Activated gamma-delta T cell (primary cell): ENCODE measurements at regions not wholly inside any gene's neighbourhood (a gene's known extent, or its start where the extent isn't known, plus 50 kb on each side); places are given as distances from the start of the nearest gene placed in this dataset.

ENCODE experiments used
- DNase-seq: peaks from one replicate; lab custom pipeline; 2025; lab: John Stamatoyannopoulos, UW

DNA sequence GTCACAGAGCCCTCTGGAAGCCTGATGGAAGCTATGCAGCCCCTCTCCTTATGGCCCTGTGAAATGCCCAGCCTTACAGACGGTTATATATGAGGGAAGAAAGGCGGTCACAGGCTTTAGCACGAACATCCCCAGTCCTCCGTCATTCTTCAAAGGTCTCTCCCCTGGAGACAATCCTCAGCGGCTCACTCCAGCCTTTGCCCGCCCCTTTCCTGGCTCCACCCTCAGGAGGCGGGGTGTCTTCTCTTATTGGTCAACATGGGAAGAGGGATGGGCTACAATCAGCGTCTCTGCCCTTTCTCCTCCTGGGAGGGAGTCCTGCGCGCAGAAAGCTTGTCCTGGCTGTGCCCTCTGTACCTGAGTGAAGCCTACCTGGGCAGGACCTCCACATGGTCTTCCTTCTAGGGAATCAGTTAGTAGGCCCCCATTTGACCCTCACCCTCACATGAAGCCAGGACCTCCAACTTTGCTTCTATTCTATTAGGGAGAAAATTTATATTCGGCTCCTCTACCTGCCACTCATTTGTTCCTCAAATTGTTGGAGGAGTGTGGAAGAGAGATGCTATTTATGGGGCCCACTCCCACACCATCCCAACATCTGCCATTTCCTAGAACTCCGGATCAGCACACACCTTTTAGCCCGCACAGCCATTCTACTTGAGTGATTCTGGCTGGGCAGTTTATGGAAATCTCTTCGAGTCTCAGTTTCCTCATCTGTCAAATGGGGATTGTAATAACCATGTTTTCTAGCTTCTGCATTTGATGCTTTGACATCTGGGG is 112.9 kb upstream of the SLC6A11 start:
- no peak for DNase-seq

DNA sequence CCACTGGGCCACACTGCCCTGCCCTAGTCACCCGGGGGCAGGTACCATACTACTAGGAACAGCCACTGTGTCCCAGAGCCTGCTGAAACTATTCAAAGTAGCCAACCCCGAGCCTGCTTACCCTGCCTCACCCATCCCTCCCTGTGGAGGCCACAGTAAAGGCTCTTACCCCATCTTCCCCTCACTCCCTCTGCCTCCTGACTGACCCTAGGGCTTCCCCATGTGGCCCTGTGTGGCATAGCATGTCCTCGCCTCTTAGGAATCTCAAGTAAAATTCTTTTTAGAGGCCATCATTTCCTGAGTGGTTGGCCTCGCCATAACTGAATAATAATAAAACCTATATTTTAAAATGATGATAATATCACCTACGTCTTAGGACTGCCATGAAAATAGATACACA is 112.2 kb upstream of the SLC6A11 start:
- DNase-seq: no peak

DNA sequence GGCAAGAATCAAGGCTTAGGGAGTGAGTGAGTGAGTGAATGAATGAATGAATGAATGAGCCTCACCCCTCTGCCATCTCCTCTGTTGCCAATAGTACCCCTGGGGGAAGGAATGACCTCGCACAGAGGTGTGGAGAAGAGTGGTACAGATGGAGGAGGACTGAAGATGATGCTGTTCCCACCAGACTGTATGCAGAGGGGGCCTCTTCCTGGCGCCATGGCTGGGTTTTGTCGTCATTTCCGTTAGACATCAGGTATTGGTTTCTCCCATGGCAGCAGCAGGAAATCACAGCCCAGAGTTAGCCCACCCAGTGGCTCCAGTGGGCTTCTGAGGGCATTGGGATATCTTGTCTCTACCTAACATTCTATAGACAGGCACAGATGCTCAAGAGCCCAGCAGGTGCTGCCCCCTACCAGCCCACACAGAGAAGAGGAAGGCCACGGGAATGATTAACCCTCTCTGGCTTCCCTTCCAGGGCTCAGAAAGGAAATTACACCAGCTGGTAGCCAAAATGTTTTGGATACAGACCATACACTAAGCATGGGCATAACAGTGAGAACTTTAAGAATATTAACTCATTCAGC is 109.8 kb upstream of the SLC6A11 start:
- no peak for DNase-seq

DNA sequence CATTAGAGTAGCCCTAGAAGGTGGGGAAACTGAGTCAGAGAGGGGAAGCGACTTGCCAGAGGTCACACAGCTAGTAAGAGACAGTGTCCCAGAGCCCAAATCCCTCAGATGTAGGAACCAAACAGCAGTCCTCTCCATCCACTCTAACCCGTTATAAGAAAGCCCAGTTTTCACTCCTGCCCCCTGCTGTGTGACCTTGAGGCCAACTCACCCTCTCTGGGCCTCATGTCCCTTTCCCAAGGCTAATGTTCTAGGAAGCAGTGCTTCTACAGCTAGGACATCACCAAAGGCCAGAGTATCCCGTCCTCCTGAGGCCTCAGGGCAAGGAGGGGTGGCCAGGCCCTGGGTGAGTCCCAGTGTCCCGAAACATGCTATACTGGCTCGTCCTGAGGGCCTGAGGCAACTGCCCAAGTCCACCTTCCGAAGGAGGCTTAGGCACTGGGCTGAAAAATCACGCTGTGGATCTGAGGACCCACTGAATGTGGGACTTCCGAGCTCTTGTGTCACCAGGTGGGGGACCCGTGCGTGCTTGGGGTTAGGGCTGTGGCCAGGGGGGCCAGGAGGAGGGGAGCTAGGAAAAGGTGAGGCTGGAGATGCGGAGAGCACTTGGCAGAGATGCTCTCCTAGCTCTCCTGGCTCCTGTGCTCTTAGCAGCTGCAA is 109.2 kb upstream of the SLC6A11 start:
- DNase-seq: no peak

DNA sequence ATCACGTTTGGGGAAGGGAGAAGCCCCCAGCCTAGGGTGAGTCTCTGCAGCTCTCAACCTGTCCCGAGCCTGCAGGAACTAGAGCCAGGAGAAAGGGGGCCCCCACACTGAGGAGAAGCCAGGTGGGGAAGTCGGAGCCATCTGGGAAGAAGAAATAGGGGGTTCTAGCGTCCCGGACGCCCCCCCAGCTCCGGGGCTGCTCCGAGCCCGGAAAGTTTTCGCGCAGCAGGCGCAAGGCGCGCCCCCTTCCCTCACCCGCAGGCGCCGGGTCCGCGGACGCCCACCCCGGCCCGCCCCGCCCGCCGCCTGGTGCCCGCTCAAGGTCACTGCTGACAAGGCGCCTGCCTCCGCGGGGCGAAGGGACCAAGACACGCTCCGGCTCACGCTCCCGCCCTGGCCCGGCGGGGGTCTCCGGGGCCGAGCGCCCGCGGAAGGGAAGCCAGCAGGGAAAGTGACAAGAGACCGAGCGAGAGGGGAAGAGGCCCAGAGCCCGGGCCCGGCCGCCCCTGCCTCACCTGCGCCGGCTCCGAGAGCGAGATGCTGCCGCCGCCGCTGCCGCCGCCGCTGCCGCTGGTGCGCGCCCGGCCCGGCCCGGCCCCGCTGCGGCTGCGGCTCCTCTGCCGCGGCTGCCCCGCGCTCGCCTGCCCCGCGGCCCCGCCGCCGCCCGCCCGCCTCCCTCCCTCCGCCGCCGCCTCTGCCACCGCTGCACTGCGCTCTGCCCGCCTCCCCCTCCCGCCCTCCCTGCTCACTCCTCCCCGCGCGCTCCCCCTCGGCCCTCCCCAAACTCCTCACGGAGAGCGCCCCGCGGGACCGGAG is 108.4 kb upstream of the SLC6A11 start:
- DNase-seq: peak; percentile 12

DNA sequence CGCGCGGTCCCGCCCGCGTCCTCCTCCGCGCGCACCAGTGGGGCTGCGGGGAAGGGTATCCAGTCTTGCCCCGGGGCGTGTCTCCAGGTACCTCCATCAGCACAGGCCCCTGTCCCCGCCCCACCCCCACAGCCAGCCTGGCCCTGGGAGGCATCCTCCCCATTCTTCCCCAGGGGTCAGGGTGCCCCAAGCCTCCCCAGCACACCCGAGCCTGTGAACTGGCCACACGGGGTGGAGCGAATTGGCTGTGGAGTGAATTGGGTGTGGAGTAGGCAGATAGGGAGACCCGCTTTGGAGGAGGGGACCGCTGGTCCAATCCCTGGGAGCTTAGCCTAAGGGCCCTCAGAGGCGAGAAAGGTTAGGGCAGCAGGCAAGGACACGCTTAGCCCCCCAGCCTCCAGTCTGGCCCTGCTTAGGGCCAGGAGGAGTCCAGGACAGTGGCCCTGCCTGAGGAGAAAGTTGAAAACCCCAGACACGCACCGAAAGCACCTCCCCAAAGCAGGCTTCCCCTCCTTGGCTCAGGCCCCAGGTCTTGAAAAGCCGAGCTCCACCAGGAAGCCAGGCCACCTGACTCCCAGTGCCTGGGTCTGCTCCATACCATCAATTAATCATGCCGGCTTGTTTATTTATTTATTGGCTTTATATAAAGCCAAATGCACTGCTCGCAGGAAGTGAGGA is 107.7 kb upstream of the SLC6A11 start:
- no peak for DNase-seq

DNA sequence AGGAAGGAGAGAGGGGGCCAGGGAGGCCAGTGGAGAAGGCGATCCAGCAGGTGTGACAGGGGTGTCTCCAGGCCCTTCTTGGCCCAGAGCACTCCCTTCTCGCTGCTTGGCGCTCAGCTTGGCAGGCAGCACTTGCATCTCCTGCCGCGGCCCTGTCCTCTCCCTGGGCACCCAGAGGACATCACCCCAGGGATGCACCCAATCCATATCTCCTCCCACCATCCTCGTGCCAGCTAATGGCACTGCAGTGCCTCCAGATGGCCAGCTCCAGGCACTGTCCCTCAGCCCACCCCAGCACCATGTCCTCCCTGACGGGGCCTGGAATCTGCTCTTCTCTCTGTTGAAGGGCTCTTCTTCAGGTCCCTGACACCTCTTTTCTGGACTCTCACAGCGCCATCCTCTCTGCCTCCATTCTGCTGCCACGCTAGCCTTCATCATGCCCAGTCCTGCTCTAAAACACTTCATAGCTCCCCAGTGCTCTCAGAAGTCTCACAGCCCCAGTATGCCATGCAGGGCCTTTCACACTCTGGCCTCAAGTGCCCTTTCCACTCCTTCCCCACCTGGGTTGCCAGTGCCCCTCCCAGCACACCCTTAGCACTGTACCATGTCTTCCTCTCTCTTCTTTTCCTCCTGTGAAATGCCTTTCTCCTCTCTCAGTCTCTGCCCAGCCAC is 106.8 kb upstream of the SLC6A11 start:
- no peak for DNase-seq

DNA sequence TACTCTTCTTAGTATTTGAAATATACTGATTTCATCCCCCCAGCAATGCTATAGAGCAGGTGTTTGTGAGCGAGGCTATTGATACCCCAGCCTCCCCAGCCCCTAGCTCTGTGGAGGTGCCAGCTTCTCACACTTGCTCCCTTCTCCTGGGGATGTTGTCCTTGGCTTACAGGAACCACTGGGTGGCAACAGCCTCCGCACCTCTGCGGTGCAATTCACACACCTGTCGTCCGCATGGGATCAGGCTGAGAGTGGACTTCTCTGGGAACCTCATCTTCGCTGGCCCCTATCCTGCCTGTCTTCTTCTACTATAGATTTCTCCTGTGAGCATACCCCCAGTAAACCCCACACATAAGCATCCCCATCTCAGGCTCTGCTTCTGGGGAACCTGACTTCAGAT is 103.9 kb upstream of the SLC6A11 start:
- DNase-seq: no peak

DNA sequence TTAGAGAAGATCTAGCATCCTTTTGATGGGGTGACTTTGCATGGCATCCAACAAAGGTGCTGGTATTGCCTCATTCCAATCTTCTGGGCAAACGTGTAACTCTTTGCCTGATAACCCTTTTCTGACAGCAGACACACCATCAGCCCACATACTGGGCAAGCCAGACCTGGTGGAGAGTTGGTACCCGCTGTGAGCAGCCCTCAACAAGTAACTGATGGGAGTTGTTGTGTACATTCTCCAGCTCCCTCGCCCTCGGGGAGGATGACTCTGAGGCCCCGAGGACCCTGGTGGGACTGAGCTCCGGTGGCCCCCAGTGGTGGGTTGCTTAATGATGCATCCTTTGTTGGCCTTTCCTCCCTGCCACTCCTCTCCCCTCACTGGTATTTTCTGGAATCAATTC is 102.4 kb upstream of the SLC6A11 start:
- no peak for DNase-seq

DNA sequence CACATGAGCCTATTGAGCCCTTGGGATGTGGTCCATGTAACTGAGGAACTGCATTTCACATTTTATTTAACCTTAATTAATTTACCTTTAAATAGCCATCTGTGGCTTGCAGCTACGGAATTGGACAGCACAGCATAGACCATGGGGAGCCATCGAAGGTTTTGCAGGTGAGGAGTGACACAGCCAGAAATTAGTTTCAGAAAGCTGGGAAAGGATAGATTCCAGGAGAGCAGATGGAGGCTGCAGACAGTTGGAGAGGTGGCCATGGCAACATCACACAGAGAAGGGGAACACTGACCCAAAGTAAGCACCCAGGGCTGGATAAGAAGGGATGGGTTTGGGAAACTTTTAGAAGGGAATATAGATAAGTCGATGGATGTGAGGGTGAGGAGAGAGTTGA is 100.1 kb upstream of the SLC6A11 start:
- no peak for DNase-seq

DNA sequence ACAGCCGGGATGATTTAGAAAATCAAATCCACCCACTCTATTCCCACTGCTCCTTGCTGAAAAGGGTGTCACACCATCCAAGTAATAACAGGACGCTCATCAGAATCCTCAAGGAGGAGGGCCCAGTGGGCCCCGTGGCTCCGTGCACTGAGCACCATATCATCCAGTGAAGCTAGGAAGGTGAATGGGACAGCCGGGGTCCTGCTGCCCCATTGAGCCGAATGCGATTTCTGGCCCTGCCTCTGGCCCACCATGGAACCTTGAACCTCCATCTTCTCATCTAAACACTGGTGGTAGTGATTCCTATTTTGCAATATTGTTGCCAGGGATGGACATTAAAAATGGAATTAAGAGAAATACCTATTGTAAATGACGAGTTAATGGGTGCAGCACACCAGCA is 99.1 kb upstream of the SLC6A11 start:
- no peak for DNase-seq

DNA sequence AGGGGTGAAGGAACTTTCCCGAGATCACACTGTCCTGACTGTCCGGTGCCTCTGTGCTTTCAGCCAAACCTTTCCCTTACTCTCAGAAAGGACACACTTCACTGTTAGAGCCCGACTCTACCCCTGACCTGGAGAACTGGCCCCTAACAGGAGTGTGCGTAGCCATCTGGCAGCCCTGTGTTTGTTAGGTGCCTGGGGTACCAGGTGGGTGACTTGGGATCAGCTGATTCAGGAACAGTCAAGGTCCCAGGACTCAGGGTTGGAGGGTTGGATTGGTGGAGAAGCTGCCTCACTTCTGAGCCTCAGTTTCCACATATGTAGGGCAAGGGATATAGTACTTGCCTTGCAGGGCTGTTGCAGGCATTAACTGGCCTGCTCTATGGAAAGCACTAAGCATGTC is 98.3 kb upstream of the SLC6A11 start:
- DNase-seq: no peak

DNA sequence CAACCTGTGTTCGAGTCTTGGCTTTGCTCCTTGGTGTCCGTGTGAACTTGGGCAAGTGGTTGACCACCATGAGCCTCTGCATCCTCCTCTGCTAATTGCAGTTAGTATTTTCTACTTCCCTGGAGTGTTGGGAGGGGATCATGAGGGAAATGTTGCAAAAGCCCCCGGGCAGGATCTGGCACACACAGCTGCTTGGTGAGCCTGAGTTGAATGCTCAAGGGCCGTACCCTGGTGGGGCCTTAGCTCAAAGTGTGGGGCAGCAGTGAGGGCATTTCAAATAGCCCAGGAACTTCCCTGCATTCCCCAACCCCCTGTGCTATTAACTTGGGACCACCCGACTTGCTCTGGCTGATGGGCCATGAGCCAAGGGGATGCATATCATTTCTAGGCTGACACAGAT is 94.9 kb upstream of the SLC6A11 start:
- DNase-seq: no peak

DNA sequence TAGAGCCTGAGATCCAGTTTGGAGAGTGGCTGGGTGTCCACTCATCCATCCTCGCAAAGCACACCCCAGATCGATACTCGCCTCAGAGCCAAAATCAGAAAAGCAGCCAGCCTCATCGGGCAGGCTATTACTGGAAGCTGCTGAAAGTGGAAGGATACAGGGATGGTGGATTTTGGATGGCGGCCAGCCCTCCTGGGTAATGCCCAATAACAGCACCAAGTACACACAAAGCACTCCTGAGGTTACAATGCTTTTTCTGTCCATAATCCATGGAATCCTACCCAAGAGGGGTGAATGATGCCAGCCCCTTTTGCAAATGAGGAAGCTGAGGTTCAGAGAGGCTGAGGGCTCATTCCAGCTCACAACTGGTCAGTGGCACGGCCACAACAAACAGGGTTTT is 93.1 kb upstream of the SLC6A11 start:
- no peak for DNase-seq

DNA sequence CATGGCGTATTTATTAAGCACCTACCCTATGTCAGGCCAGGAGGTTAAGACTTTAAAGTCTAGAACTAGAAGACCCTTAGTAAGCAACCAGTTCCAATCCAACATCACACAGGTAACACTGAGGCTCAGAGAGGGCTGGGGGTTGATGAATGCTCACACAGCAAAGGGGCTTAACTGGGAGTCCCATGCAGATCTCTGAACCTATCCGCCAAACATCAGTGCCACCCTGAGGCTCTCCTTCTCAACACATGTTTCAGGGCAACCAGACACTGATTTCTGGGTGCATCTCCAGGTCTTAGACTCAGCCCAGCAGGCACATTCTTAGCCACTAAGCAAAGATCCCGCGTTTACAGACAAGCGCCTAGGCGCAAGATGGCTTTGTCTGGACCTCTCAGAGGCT is 92.0 kb upstream of the SLC6A11 start:
- DNase-seq: no peak

DNA sequence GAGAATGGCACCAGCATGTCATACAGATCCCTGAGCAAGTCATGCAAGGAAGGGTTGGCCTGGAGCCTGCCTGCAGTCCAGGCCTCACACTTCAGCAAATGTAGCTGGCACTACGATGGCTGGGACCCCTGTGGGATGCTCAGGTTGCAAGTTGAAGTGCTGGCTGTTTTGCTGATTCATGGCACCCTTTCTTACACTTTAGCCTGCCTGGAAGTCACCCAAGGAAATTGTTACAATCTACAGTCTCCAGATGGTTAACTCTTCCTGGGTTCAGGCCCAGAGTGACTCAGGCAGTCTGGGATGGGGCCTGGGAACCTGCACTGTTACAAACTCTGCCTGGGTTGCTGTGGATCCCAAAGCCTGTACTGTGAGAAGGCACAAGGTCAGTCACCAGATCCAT is 91.0 kb upstream of the SLC6A11 start:
- DNase-seq: no peak

DNA sequence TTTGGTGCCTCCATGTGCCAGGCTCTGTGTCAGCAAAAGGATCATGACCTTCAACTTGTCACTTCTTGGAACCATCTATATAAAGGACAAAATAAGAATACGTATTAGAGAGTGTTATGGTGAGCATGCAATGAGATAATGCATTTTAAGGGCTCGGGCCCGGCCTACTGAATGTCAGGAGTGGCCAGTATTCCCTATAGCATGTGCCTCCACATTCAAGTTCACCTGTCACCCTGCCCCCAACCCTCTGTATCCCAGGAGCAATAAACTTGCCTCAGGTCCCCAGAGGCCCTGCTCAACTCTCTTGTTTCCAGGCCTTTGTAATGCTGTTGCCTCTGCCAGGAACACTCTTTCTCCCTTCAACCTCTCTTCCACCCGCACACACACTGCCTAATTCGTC is 90.2 kb upstream of the SLC6A11 start:
- DNase-seq: no peak

DNA sequence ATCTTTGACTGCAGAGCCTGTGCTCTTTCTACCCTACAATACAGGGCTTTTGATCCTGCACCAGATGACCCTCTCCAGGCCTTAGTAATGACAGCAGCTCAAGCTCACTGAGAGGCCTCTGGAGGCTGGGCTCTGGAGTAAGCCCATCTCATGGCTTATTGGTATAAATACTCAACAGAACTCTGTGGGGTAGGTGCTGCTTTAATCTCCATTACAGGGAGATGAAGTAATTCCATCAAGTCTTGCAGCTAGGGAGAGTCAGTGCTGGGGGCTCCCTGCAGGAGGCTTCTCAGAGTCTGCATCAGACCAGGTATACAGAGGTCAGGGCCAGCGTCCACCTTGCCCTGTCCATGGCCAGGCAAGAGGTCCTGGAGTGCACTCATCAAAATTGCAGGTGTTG is 89.2 kb upstream of the SLC6A11 start:
- DNase-seq: no peak

DNA sequence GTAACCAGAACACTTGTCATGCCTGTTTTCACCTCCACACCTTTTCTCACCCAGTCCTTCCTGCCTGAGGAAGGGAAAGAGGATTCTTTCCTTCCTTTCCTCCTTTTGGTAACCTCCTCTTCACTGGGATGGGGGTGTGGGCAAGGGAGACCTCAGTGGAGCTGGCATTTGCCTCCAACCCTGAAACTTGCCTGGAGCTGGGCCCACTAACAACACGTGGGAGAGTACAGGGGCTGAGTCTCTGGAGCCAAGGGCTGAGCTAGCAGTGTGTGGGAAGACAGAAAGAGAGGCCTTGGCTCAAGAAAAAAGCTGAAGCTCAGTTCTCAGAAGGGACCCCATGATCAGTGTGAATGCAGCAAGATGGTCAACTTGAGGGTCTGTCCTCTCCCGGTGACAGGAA is 86.6 kb upstream of the SLC6A11 start:
- DNase-seq: no peak

DNA sequence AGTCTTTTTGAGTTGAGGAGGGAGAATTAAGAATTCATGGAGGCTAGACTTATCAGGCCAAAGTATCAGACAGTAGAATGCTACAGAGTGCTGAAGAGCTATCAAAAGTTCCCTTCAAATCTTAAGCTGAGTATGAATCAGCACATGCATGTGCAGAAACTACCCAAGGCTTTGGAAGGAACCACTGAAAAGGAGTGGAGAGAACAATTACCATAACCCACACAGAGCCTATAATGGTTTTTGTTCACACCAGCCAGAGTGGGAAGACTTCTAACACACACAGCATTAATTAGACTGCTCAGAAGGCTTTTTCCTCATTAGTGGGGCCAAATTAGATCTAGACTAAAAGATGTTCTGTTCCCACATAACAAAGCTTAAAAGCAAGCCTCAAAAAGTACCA is 83.7 kb upstream of the SLC6A11 start:
- DNase-seq: no peak

DNA sequence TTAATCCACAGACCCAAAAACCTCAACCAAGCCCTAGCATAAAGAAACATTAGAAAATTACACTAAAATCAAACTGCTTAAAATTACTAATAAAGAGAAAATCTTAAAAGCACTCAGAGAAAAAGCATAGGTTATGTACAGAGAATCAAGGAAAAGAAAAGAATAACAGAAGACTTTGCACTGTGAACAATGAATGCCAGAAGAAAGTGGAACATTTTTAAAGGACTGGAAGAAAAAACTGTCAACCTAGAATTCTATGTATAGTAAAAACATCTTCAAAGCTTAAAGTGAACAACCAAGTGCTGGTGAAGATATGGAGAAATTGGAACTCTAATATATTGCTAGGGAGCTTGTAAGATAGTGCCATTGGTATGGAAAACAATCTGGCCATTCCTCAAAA is 82.7 kb upstream of the SLC6A11 start:
- no peak for DNase-seq
